ENCODE measurements at regions not wholly inside any gene's neighbourhood (a gene's known extent, or its start where the extent isn't known, plus 50 kb on each side); places are given as distances from the start of the nearest gene placed in this dataset.
"Not testable (repeated sequence)": the region's sequence is repeated elsewhere in the genome, so short reads cannot be mapped to it uniquely, and the experiment has no call there.

- not testable (repeated sequence) for TF ChIP-seq CTCF, POLR2A (IDR thresholded peaks at IDR 0.05)
These were observed 394.7 kb downstream of the TMEM121 start for GRCh38 chr14:105920803-105921755.

Data from heart left ventricle (tissue), 13 donors.